NCI-H146 treated with DMSO at 0.1 percent for 48 hours (cell line): ENCODE measurements at regions not wholly inside any gene's neighbourhood (a gene's known extent, or its start where the extent isn't known, plus 50 kb on each side); places are given as distances from the start of the nearest gene placed in this dataset.
A peak's percentile ranks its signal among the peaks of the same experiment; 100 is the strongest.

Source experiments
- DNase-seq: peaks from one replicate; lab custom pipeline; 2025; ENCODE audit not compliant: unreplicated experiment; lab: John Stamatoyannopoulos, UW

- DNase-seq, result no peak
Observed at GRCh38 chr20:19807946-19808330, 49.9 kb downstream of the RIN2 start.

GRCh38 chr20:19808498-19808897, 50.4 kb downstream of the RIN2 start:
- peak; percentile 79 for DNase-seq

- no peak for DNase-seq
Observed at GRCh38 chr20:19809505-19809904, 51.4 kb downstream of the RIN2 start.

GRCh38 chr20:19811231-19811630, 53.2 kb downstream of the RIN2 start:
- DNase-seq, result no peak

GRCh38 chr20:19812056-19812455, 54.0 kb downstream of the RIN2 start:
- DNase-seq, result no peak

- DNase-seq, result no peak
Observed at GRCh38 chr20:19812696-19813095, 54.6 kb downstream of the RIN2 start.

- DNase-seq, result no peak
Observed at GRCh38 chr20:19813846-19814640, 56.0 kb downstream of the RIN2 start.

- no peak for DNase-seq
Observed at GRCh38 chr20:19815553-19815991, 57.5 kb downstream of the RIN2 start.

GRCh38 chr20:19816386-19816785, 58.3 kb downstream of the RIN2 start:
- DNase-seq, result no peak

- no peak for DNase-seq
Observed at GRCh38 chr20:19817017-19817416, 59.0 kb downstream of the RIN2 start.

GRCh38 chr20:19819149-19819548, 61.1 kb downstream of the RIN2 start:
- DNase-seq, result no peak

- DNase-seq, result no peak
Observed at GRCh38 chr20:19820555-19821211, 62.6 kb downstream of the RIN2 start.

- no peak for DNase-seq
Observed at GRCh38 chr20:19821606-19822005, 63.5 kb downstream of the RIN2 start.

- no peak for DNase-seq
Observed at GRCh38 chr20:19823216-19823615, 65.2 kb downstream of the RIN2 start.

- no peak for DNase-seq
Observed at GRCh38 chr20:19823971-19824370, 65.9 kb downstream of the RIN2 start.

GRCh38 chr20:19824861-19825260, 66.8 kb downstream of the RIN2 start:
- no peak for DNase-seq

- no peak for DNase-seq
Observed at GRCh38 chr20:19826179-19826914, 68.3 kb downstream of the RIN2 start.

- DNase-seq, result no peak
Observed at GRCh38 chr20:19827818-19828217, 69.8 kb downstream of the RIN2 start.

- DNase-seq, result peak; percentile 27
Observed at GRCh38 chr20:19828232-19828631, 70.2 kb downstream of the RIN2 start.

- DNase-seq, result no peak
Observed at GRCh38 chr20:19830211-19830785, 72.2 kb downstream of the RIN2 start.

- no peak for DNase-seq
Observed at GRCh38 chr20:19832875-19833274, 74.8 kb downstream of the RIN2 start.

GRCh38 chr20:19833395-19833794, 75.3 kb downstream of the RIN2 start:
- no peak for DNase-seq
